ENCODE measurements at regions not wholly inside any gene's neighbourhood (a gene's known extent, or its start where the extent isn't known, plus 50 kb on each side); places are given as distances from the start of the nearest gene placed in this dataset.
"Not testable (repeated sequence)": the region's sequence is repeated elsewhere in the genome, so short reads cannot be mapped to it uniquely, and the experiment has no call there.

DNA sequence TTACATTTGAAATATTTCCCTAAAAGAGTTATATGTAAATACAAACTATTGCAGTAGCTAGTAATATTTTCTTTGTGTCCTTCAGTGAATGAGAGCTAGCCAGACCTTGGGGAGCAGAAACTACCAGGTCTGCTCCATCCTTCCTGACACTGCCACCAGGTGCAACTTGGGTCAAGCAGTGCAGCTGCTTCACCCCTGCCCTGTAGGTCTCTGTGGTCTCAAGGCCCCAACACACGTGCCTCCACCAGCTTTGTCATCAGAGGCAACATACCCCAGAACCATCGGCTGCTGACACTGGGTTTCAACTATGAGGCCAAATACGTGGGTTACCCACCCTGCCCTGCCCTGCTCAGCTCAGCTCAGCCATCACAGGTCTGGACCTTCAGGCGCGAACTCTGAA, 181.6 kb downstream of the FCRL5 start:
- TF ChIP-seq, protein P1, sequence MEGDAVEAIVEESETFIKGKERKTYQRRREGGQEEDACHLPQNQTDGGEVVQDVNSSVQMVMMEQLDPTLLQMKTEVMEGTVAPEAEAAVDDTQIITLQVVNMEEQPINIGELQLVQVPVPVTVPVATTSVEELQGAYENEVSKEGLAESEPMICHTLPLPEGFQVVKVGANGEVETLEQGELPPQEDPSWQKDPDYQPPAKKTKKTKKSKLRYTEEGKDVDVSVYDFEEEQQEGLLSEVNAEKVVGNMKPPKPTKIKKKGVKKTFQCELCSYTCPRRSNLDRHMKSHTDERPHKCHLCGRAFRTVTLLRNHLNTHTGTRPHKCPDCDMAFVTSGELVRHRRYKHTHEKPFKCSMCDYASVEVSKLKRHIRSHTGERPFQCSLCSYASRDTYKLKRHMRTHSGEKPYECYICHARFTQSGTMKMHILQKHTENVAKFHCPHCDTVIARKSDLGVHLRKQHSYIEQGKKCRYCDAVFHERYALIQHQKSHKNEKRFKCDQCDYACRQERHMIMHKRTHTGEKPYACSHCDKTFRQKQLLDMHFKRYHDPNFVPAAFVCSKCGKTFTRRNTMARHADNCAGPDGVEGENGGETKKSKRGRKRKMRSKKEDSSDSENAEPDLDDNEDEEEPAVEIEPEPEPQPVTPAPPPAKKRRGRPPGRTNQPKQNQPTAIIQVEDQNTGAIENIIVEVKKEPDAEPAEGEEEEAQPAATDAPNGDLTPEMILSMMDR (IDR thresholded peaks at IDR 0.05; ENCODE audit: low read depth, low read length, poor library complexity, severe bottlenecking), result no peak
- TF ChIP-seq EZH2phosphoT487 (IDR thresholded peaks at IDR 0.05; ENCODE audit: borderline replicate concordance, low read length), result no peak
- Histone ChIP-seq H3K4me1 (ENCODE audit: control insufficient read depth, low read length) (no peaks in the 10 kb centered on the region), H3K9me2 (replicated peaks; ENCODE audit: control insufficient read depth, low read length) (no peaks in the 10 kb centered on the region), H3K36me3 (ENCODE audit: control insufficient read depth, low read length) (no peaks in the 10 kb centered on the region), H3K27me3 (ENCODE audit: control insufficient read depth, low read length) (peaks cover 12% of the 10 kb centered on the region), H3F3A (ENCODE audit: control insufficient read depth, insufficient read depth) (no peaks in the 10 kb centered on the region), H3K27ac (ENCODE audit: low read depth, low read length) (no peak overlapping the region), H3K9me3 (ENCODE audit: control insufficient read depth, insufficient read depth, low read length) (no peaks in the 10 kb centered on the region), H3K79me2 (ENCODE audit: control insufficient read depth, low read length) (no peaks in the 10 kb centered on the region), H4K20me1 (ENCODE audit: control insufficient read depth, insufficient read depth, low read depth, low read length) (no peaks in the 10 kb centered on the region), H3K4me3 (ENCODE audit: low read length) (no peak overlapping the region), H3K4me2 (ENCODE audit: low read length) (no peak overlapping the region)

DNA sequence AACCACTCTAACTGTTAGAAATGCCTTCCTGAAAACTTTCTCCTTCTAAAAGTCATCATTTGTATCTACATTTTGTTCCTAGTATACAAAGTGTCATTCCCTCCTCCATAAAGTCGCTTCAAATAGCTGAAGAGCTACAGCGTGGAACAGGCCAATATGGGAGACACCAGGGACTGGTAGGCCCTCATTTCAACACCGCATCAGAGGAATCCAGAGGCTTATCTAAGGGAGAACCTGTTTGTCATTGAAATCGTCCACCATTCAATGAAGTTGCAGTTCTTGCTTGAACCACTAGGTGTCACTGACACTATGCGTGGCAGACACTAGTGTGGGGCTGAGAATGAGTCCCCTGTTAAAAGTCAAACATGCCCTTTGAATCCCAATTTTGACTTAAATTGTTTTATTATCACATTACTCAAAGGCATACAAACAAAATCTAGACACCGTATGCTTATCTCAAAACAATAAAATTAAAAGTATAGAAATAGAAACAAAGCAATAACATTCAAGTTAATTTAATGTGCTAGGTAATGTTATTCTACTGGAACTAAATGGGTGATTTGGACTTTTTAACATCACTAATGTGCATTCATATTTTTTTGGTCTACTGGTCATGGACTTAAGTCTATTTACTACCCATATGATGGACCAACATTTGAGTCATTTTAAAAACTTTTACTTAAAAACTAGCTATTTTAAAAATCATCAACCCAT, 182.3 kb downstream of the FCRL5 start:
- no peaks in the 10 kb centered on the region for H3K9me3 ChIP-seq (ENCODE audit: control insufficient read depth, insufficient read depth, low read length)
- H3K36me3 ChIP-seq (ENCODE audit: control insufficient read depth, low read length), result no peaks in the 10 kb centered on the region
- no peaks in the 10 kb centered on the region for H3K9me2 ChIP-seq (replicated peaks; ENCODE audit: control insufficient read depth, low read length)
- H4K20me1 ChIP-seq (ENCODE audit: control insufficient read depth, insufficient read depth, low read depth, low read length), result no peaks in the 10 kb centered on the region
- no peak overlapping the region for H3K4me2 ChIP-seq (ENCODE audit: low read length)
- H3K27ac ChIP-seq (ENCODE audit: low read depth, low read length), result no peak overlapping the region
- TF ChIP-seq, protein P1 (IDR thresholded peaks at IDR 0.05; ENCODE audit: low read depth, low read length, poor library complexity, severe bottlenecking), result peak; percentile 84
- TF ChIP-seq EZH2phosphoT487 (IDR thresholded peaks at IDR 0.05; ENCODE audit: borderline replicate concordance, low read length), result no peak
- H3K27me3 ChIP-seq (ENCODE audit: control insufficient read depth, low read length), result peaks cover 10% of the 10 kb centered on the region
- H3K79me2 ChIP-seq (ENCODE audit: control insufficient read depth, low read length), result no peaks in the 10 kb centered on the region
- H3K4me3 ChIP-seq (ENCODE audit: low read length), result no peak overlapping the region
- H3F3A ChIP-seq (ENCODE audit: control insufficient read depth, insufficient read depth), result no peaks in the 10 kb centered on the region
- no peaks in the 10 kb centered on the region for H3K4me1 ChIP-seq (ENCODE audit: control insufficient read depth, low read length)

DNA sequence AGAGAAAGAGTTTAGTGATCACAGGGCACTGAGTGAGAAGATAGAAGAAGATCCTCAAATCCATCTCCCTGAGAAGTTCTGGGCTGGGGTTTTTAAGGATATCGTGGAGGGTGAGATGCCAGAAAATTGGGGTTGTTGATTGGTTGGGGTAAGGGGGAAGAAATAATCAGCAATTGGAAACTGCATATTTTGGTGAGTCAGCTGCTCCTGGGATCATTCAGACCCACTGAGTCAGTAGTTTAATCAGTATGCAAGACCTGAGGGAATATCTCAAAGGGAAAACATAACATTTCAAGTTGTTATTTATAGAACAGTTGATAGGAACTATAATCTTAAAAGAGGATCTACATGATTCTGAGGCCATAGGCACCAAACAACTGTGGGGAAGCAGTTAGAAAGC, 183.4 kb downstream of the FCRL5 start:
- not testable (repeated sequence) for H3K4me1 ChIP-seq (ENCODE audit: control insufficient read depth, low read length); H3K9me2 ChIP-seq (replicated peaks; ENCODE audit: control insufficient read depth, low read length); H3K79me2 ChIP-seq (ENCODE audit: control insufficient read depth, low read length); H3F3A ChIP-seq (ENCODE audit: control insufficient read depth, insufficient read depth); H3K9me3 ChIP-seq (ENCODE audit: control insufficient read depth, insufficient read depth, low read length); H3K4me3 ChIP-seq (ENCODE audit: low read length); H4K20me1 ChIP-seq (ENCODE audit: control insufficient read depth, insufficient read depth, low read depth, low read length); H3K27me3 ChIP-seq (ENCODE audit: control insufficient read depth, low read length); H3K36me3 ChIP-seq (ENCODE audit: control insufficient read depth, low read length); H3K27ac ChIP-seq (ENCODE audit: low read depth, low read length); H3K4me2 ChIP-seq (ENCODE audit: low read length)

DNA sequence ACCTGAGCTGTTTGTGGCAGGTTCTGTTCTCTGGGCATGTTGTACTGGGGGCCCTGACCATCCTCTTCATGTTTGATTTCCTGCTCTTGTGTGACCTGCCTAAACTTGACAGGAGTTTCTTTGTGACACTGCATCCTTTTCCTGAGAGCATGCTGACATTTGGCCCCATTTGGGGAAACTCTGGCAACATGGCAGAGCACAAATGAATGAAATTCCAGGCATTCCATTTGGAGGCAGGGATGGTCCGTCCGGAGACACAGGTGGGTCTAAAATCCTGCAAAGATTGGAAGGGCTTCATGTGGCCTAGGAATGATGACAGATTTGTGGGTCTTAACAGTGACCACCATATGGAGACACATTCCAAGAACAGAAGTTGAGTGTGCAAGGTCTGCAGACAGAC, 184.0 kb downstream of the FCRL5 start:
- TF ChIP-seq, protein P1 (IDR thresholded peaks at IDR 0.05; ENCODE audit: low read depth, low read length, poor library complexity, severe bottlenecking), result no peak
- TF ChIP-seq EZH2phosphoT487 (IDR thresholded peaks at IDR 0.05; ENCODE audit: borderline replicate concordance, low read length), result no peak
- Histone ChIP-seq H3F3A (ENCODE audit: control insufficient read depth, insufficient read depth) (no peaks in the 10 kb centered on the region), H4K20me1 (ENCODE audit: control insufficient read depth, insufficient read depth, low read depth, low read length) (no peaks in the 10 kb centered on the region), H3K79me2 (ENCODE audit: control insufficient read depth, low read length) (no peaks in the 10 kb centered on the region), H3K36me3 (ENCODE audit: control insufficient read depth, low read length) (no peaks in the 10 kb centered on the region), H3K9me2 (replicated peaks; ENCODE audit: control insufficient read depth, low read length) (no peaks in the 10 kb centered on the region), H3K27ac (ENCODE audit: low read depth, low read length) (no peak overlapping the region), H3K4me2 (ENCODE audit: low read length) (no peak overlapping the region), H3K9me3 (ENCODE audit: control insufficient read depth, insufficient read depth, low read length) (no peaks in the 10 kb centered on the region), H3K4me3 (ENCODE audit: low read length) (no peak overlapping the region), H3K4me1 (ENCODE audit: control insufficient read depth, low read length) (no peaks in the 10 kb centered on the region), H3K27me3 (ENCODE audit: control insufficient read depth, low read length) (no peaks in the 10 kb centered on the region; the same call in 1 of the 2 replicates)
